ENCODE measurements at regions not wholly inside any gene's neighbourhood (a gene's known extent, or its start where the extent isn't known, plus 50 kb on each side); places are given as distances from the start of the nearest gene placed in this dataset.

DNA sequence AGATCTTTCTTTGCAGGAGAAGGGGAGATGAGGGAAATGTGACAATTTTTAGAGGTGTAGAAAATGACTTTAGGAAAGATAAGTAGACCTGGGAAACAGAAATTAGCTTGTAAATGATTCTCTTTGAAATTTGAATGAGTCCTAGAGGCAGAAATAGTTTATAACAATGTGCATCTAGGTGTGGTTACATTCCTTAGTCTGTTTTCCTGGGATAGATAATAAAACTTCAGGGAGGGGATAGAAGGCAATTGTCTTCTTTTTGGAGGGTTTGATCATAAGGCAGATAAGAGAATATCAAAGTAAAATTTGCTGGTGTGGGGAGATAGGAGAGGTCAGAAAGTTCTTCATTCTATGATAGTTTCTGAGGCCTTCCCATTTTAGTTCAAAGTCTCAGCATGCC lies 1344.3 kb upstream of the LRRTM1 start:
- TF ChIP-seq, protein P1, sequence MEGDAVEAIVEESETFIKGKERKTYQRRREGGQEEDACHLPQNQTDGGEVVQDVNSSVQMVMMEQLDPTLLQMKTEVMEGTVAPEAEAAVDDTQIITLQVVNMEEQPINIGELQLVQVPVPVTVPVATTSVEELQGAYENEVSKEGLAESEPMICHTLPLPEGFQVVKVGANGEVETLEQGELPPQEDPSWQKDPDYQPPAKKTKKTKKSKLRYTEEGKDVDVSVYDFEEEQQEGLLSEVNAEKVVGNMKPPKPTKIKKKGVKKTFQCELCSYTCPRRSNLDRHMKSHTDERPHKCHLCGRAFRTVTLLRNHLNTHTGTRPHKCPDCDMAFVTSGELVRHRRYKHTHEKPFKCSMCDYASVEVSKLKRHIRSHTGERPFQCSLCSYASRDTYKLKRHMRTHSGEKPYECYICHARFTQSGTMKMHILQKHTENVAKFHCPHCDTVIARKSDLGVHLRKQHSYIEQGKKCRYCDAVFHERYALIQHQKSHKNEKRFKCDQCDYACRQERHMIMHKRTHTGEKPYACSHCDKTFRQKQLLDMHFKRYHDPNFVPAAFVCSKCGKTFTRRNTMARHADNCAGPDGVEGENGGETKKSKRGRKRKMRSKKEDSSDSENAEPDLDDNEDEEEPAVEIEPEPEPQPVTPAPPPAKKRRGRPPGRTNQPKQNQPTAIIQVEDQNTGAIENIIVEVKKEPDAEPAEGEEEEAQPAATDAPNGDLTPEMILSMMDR (IDR thresholded peaks at IDR 0.05) = no peak
- no peak for TF ChIP-seq POLR2A (IDR thresholded peaks at IDR 0.05)

Data from heart left ventricle (tissue), 13 donors.